Activated CD4-positive, alpha-beta T cell treated with anti-CD3 and anti-CD28 coated beads, Interleukin-2, Interleukin-4, amounts not matched to agents 100 ng/mL and 50 ng/mL, durations not matched to agents 16 hours and 8 hours (primary cell): ENCODE measurements at regions not wholly inside any gene's neighbourhood (a gene's known extent, or its start where the extent isn't known, plus 50 kb on each side); places are given as distances from the start of the nearest gene placed in this dataset.
"Not testable (repeated sequence)": the region's sequence is repeated elsewhere in the genome, so short reads cannot be mapped to it uniquely, and the experiment has no call there.

Source experiments
- DNase-seq: peaks from one replicate; pipeline ENCODE4 v3.0.0-alpha.2; 2020; ENCODE audit warnings: low spot score

GRCh38 chr5:124901081-124901480 is 154.6 kb upstream of the ZNF608 start:
- no peak for DNase-seq

GRCh38 chr5:124902097-124902821 is 155.8 kb upstream of the ZNF608 start:
- DNase-seq = peak; percentile 12

GRCh38 chr5:124905256-124906130 is 159.1 kb upstream of the ZNF608 start:
- no peak for DNase-seq

GRCh38 chr5:124906339-124907097 is 160.1 kb upstream of the ZNF608 start:
- no peak for DNase-seq

GRCh38 chr5:124907098-124907644 is 160.7 kb upstream of the ZNF608 start:
- DNase-seq = no peak

GRCh38 chr5:124908581-124909451 is 162.4 kb upstream of the ZNF608 start:
- peak; percentile 4 for DNase-seq

GRCh38 chr5:124909734-124910133 is 163.3 kb upstream of the ZNF608 start:
- DNase-seq = no peak

GRCh38 chr5:124910354-124911016 is 164.0 kb upstream of the ZNF608 start:
- no peak for DNase-seq

- DNase-seq = no peak
Measured at GRCh38 chr5:124912638-124913328, 166.3 kb upstream of the ZNF608 start.

GRCh38 chr5:124913329-124913653 is 166.9 kb upstream of the ZNF608 start:
- no peak for DNase-seq

- not testable (repeated sequence) for DNase-seq
Measured at GRCh38 chr5:124916313-124916712, 169.9 kb upstream of the ZNF608 start.

GRCh38 chr5:124918618-124919017 is 172.2 kb upstream of the ZNF608 start:
- DNase-seq = no peak

- no peak for DNase-seq
Measured at GRCh38 chr5:124919076-124919475, 172.6 kb upstream of the ZNF608 start.

GRCh38 chr5:124919747-124920525 is 173.5 kb upstream of the ZNF608 start:
- no peak for DNase-seq

GRCh38 chr5:124920909-124921666 is 174.6 kb upstream of the ZNF608 start:
- no peak for DNase-seq

GRCh38 chr5:124921694-124922093 is 175.3 kb upstream of the ZNF608 start:
- DNase-seq = no peak

GRCh38 chr5:124922255-124922975 is 176.0 kb upstream of the ZNF608 start:
- DNase-seq = no peak

GRCh38 chr5:124923131-124923530 is 176.7 kb upstream of the ZNF608 start:
- DNase-seq = no peak
